Osteocyte (in vitro differentiated cells): ENCODE measurements at regions not wholly inside any gene's neighbourhood (a gene's known extent, or its start where the extent isn't known, plus 50 kb on each side); places are given as distances from the start of the nearest gene placed in this dataset.

Experiments
- DNase-seq: peaks from one replicate; pipeline ENCODE4 v3.0.0; 2021; ENCODE audit warnings: mixed read lengths; ENCODE audit not compliant: unreplicated experiment; ENCODE audit errors: extremely low spot score
- H3K27ac Mint-ChIP-seq: one replicate; pipeline ENCODE4 v1.8.0; 2021; ENCODE audit warnings: mild to moderate bottlenecking, mixed read lengths; ENCODE audit not compliant: unreplicated experiment
- H3K27me3 Mint-ChIP-seq: one replicate; pipeline ENCODE4 v1.8.0; 2021; ENCODE audit warnings: mixed read lengths; ENCODE audit not compliant: unreplicated experiment
- H3K36me3 Mint-ChIP-seq: one replicate; pipeline ENCODE4 v1.8.0; 2021; ENCODE audit warnings: mixed read lengths; ENCODE audit not compliant: unreplicated experiment
- H3K4me1 Mint-ChIP-seq: one replicate; pipeline ENCODE4 v1.8.0; 2021; ENCODE audit warnings: mixed read lengths; ENCODE audit not compliant: unreplicated experiment
- H3K4me3 Mint-ChIP-seq: one replicate; pipeline ENCODE4 v1.8.0; 2021; ENCODE audit warnings: mild to moderate bottlenecking, moderate library complexity, mixed read lengths; ENCODE audit not compliant: unreplicated experiment
- H3K9me3 Mint-ChIP-seq: one replicate; pipeline ENCODE4 v1.8.0; 2021; ENCODE audit warnings: mixed read lengths; ENCODE audit not compliant: unreplicated experiment
- CTCF ChIP-seq: fragments of 200-600 bp; sonication (generic); IDR thresholded peaks from 2 replicates; pipeline ENCODE4 v1.5.0; 2021; ENCODE audit warnings: antibody characterized with exemption, mild to moderate bottlenecking, moderate library complexity

- no peak overlapping the region for H3K4me3 Mint-ChIP-seq
- no peak for DNase-seq
- H3K27ac Mint-ChIP-seq: no peak overlapping the region
- H3K36me3 Mint-ChIP-seq: no peaks in the 10 kb centered on the region
- H3K4me1 Mint-ChIP-seq: peaks cover 7% of the 10 kb centered on the region
- no peaks in the 10 kb centered on the region for H3K9me3 Mint-ChIP-seq
- TF ChIP-seq CTCF: no peak
- H3K27me3 Mint-ChIP-seq: no peaks in the 10 kb centered on the region
Measured at GRCh38 chr5:58094031-58094430, 365.9 kb downstream of the PLK2 start.

GRCh38 chr5:58090704-58091103 is 369.2 kb downstream of the PLK2 start:
- no peak for TF ChIP-seq CTCF
- no peaks in the 10 kb centered on the region for H3K9me3 Mint-ChIP-seq
- no peaks in the 10 kb centered on the region for H3K27me3 Mint-ChIP-seq
- peaks cover 13% of the 10 kb centered on the region for H3K4me1 Mint-ChIP-seq
- DNase-seq: no peak
- H3K4me3 Mint-ChIP-seq: no peak overlapping the region
- H3K36me3 Mint-ChIP-seq: no peaks in the 10 kb centered on the region
- H3K27ac Mint-ChIP-seq: no peak overlapping the region

- no peaks in the 10 kb centered on the region for H3K9me3 Mint-ChIP-seq
- no peak overlapping the region for H3K4me3 Mint-ChIP-seq
- TF ChIP-seq CTCF: no peak
- DNase-seq: no peak
- H3K27me3 Mint-ChIP-seq: no peaks in the 10 kb centered on the region
- peaks cover 7% of the 10 kb centered on the region for H3K4me1 Mint-ChIP-seq
- H3K36me3 Mint-ChIP-seq: no peaks in the 10 kb centered on the region
- H3K27ac Mint-ChIP-seq: no peak overlapping the region
Measured at GRCh38 chr5:58088941-58089340, 370.9 kb downstream of the PLK2 start.

GRCh38 chr5:58087905-58088304 is 372.0 kb downstream of the PLK2 start:
- Mint-ChIP-seq H3K36me3 (no peaks in the 10 kb centered on the region), H3K9me3 (no peaks in the 10 kb centered on the region), H3K27ac (no peak overlapping the region), H3K4me3 (no peak overlapping the region), H3K4me1 (peaks cover 7% of the 10 kb centered on the region), H3K27me3 (no peaks in the 10 kb centered on the region)
- no peak for TF ChIP-seq CTCF
- no peak for DNase-seq

GRCh38 chr5:58087123-58087522 is 372.8 kb downstream of the PLK2 start:
- TF ChIP-seq CTCF: no peak
- no peak overlapping the region for H3K4me3 Mint-ChIP-seq
- no peaks in the 10 kb centered on the region for H3K36me3 Mint-ChIP-seq
- no peaks in the 10 kb centered on the region for H3K9me3 Mint-ChIP-seq
- H3K27me3 Mint-ChIP-seq: no peaks in the 10 kb centered on the region
- H3K27ac Mint-ChIP-seq: no peak overlapping the region
- no peak for DNase-seq
- peaks cover 10% of the 10 kb centered on the region for H3K4me1 Mint-ChIP-seq
